ENCODE measurements at regions not wholly inside any gene's neighbourhood (a gene's known extent, or its start where the extent isn't known, plus 50 kb on each side); places are given as distances from the start of the nearest gene placed in this dataset.

GRCh38 chr15:69974321-69974720 is 123.4 kb downstream of the TLE3 start:
- Mint-ChIP-seq H3K27ac (no peak overlapping the region), H3K4me3 (no peak overlapping the region), H3K36me3 (no peaks in the 10 kb centered on the region), H3K4me1 (no peaks in the 10 kb centered on the region), H3K27me3 (ENCODE audit: low read depth in 3 of 3) (peaks cover 15 to 19% (median 16%) of the 10 kb centered on the region in 3 donors), H3K9me3 (peaks cover 0 to 1% (median 0%) of the 10 kb centered on the region in 6 donors)
- no peak for DNase-seq

GRCh38 chr15:69976366-69976994 is 121.2 kb downstream of the TLE3 start:
- H3K4me1 Mint-ChIP-seq, result no peaks in the 10 kb centered on the region
- H3K27me3 Mint-ChIP-seq (ENCODE audit: low read depth in 3 of 3), result peaks cover 18 to 22% (median 18%) of the 10 kb centered on the region in 3 donors
- no peak overlapping the region for H3K27ac Mint-ChIP-seq
- no peaks in the 10 kb centered on the region for H3K36me3 Mint-ChIP-seq
- peak; percentile 23 to 45 (median 31) for DNase-seq
- H3K4me3 Mint-ChIP-seq, result no peak overlapping the region
- peaks cover 0 to 1% (median 0%) of the 10 kb centered on the region in 6 donors for H3K9me3 Mint-ChIP-seq

- no peaks in the 10 kb centered on the region for H3K36me3 Mint-ChIP-seq
- no peak for DNase-seq
- peaks cover 14 to 19% (median 16%) of the 10 kb centered on the region in 3 donors for H3K27me3 Mint-ChIP-seq (ENCODE audit: low read depth in 3 of 3)
- no peaks in the 10 kb centered on the region for H3K4me1 Mint-ChIP-seq
- no peaks in the 10 kb centered on the region for H3K9me3 Mint-ChIP-seq
- no peak overlapping the region for H3K27ac Mint-ChIP-seq
- no peak overlapping the region for H3K4me3 Mint-ChIP-seq
Observed at GRCh38 chr15:69978603-69979002, 119.1 kb downstream of the TLE3 start.

- H3K4me3 Mint-ChIP-seq, result no peak overlapping the region
- no peaks in the 10 kb centered on the region for H3K9me3 Mint-ChIP-seq
- H3K36me3 Mint-ChIP-seq, result no peaks in the 10 kb centered on the region
- no peak for DNase-seq
- no peaks in the 10 kb centered on the region for H3K4me1 Mint-ChIP-seq
- no peak overlapping the region for H3K27ac Mint-ChIP-seq
- peaks cover 12 to 16% (median 15%) of the 10 kb centered on the region in 3 donors for H3K27me3 Mint-ChIP-seq (ENCODE audit: low read depth in 3 of 3)
Observed at GRCh38 chr15:69979262-69979661, 118.5 kb downstream of the TLE3 start.

GRCh38 chr15:69979783-69980182 is 117.9 kb downstream of the TLE3 start:
- Mint-ChIP-seq H3K27ac (no peak overlapping the region), H3K36me3 (no peaks in the 10 kb centered on the region), H3K9me3 (no peaks in the 10 kb centered on the region), H3K4me1 (no peaks in the 10 kb centered on the region), H3K4me3 (no peak overlapping the region), H3K27me3 (ENCODE audit: low read depth in 3 of 3) (peaks cover 12 to 16% (median 15%) of the 10 kb centered on the region in 3 donors)
- DNase-seq, result no peak

GRCh38 chr15:69980341-69981059 is 117.2 kb downstream of the TLE3 start:
- Mint-ChIP-seq H3K27me3 (ENCODE audit: low read depth in 3 of 3) (peaks cover 11 to 17% (median 16%) of the 10 kb centered on the region in 3 donors), H3K4me3 (no peak overlapping the region)

GRCh38 chr15:69982037-69982436 is 115.7 kb downstream of the TLE3 start:
- Mint-ChIP-seq H3K9me3 (no peaks in the 10 kb centered on the region), H3K27me3 (ENCODE audit: low read depth in 3 of 3) (peaks cover 9 to 15% (median 15%) of the 10 kb centered on the region in 3 donors), H3K4me1 (no peaks in the 10 kb centered on the region), H3K4me3 (no peak overlapping the region), H3K36me3 (no peaks in the 10 kb centered on the region), H3K27ac (no peak overlapping the region)
- DNase-seq, result no peak

More at GRCh38 chr15:69980341-69981059, 117.2 kb downstream of the TLE3 start:
- Mint-ChIP-seq H3K4me1 (no peaks in the 10 kb centered on the region), H3K27ac (no peak overlapping the region), H3K9me3 (no peaks in the 10 kb centered on the region), H3K36me3 (no peaks in the 10 kb centered on the region)
- DNase-seq, result no peak

GRCh38 chr15:69983696-69984265 is 113.9 kb downstream of the TLE3 start:
- H3K27me3 Mint-ChIP-seq (ENCODE audit: low read depth in 3 of 3), result peaks cover 6 to 12% (median 7%) of the 10 kb centered on the region in 3 donors
- no peak overlapping the region for H3K4me3 Mint-ChIP-seq
- no peaks in the 10 kb centered on the region for H3K36me3 Mint-ChIP-seq
- DNase-seq, result no peak
- no peaks in the 10 kb centered on the region for H3K4me1 Mint-ChIP-seq
- no peaks in the 10 kb centered on the region for H3K9me3 Mint-ChIP-seq
- no peak overlapping the region for H3K27ac Mint-ChIP-seq

GRCh38 chr15:69987492-69988489 is 109.9 kb downstream of the TLE3 start:
- no peak overlapping the region for H3K4me3 Mint-ChIP-seq
- no peak for DNase-seq

GRCh38 chr15:69988541-69989225 is 109.0 kb downstream of the TLE3 start:
- no peaks in the 10 kb centered on the region for H3K36me3 Mint-ChIP-seq
- no peak overlapping the region for H3K27ac Mint-ChIP-seq
- no peaks in the 10 kb centered on the region for H3K4me1 Mint-ChIP-seq
- H3K27me3 Mint-ChIP-seq (ENCODE audit: low read depth in 3 of 3), result peaks cover 1 to 8% (median 4%) of the 10 kb centered on the region in 3 donors
- H3K4me3 Mint-ChIP-seq, result no peak overlapping the region
- no peaks in the 10 kb centered on the region for H3K9me3 Mint-ChIP-seq
- DNase-seq, result no peak

More at GRCh38 chr15:69987492-69988489, 109.9 kb downstream of the TLE3 start:
- Mint-ChIP-seq H3K4me1 (no peaks in the 10 kb centered on the region), H3K9me3 (no peaks in the 10 kb centered on the region), H3K27me3 (ENCODE audit: low read depth in 3 of 3) (peaks cover 1 to 9% (median 4%) of the 10 kb centered on the region in 3 donors), H3K36me3 (no peaks in the 10 kb centered on the region), H3K27ac (no peak overlapping the region)

- DNase-seq, result no peak
- Mint-ChIP-seq H3K4me1 (no peaks in the 10 kb centered on the region), H3K27ac (no peak overlapping the region), H3K9me3 (no peaks in the 10 kb centered on the region), H3K36me3 (no peaks in the 10 kb centered on the region), H3K4me3 (no peak overlapping the region), H3K27me3 (ENCODE audit: low read depth in 3 of 3) (peaks cover 3 to 4% (median 3%) of the 10 kb centered on the region in 3 donors)
Observed at GRCh38 chr15:69990566-69991421, 106.9 kb downstream of the TLE3 start.

- peaks cover 2 to 3% (median 3%) of the 10 kb centered on the region in 3 donors for H3K27me3 Mint-ChIP-seq (ENCODE audit: low read depth in 3 of 3)
- no peak overlapping the region for H3K4me3 Mint-ChIP-seq
- DNase-seq, result no peak
- no peak overlapping the region for H3K27ac Mint-ChIP-seq
- H3K36me3 Mint-ChIP-seq, result no peaks in the 10 kb centered on the region
- no peaks in the 10 kb centered on the region for H3K4me1 Mint-ChIP-seq
- H3K9me3 Mint-ChIP-seq, result no peaks in the 10 kb centered on the region
Observed at GRCh38 chr15:69991551-69991980, 106.2 kb downstream of the TLE3 start.

All from immature natural killer cell (primary cell).